GM21825 (cell line): ENCODE measurements at regions not wholly inside any gene's neighbourhood (a gene's known extent, or its start where the extent isn't known, plus 50 kb on each side); places are given as distances from the start of the nearest gene placed in this dataset.
"Not testable (repeated sequence)": the region's sequence is repeated elsewhere in the genome, so short reads cannot be mapped to it uniquely, and the experiment has no call there.

Experiments used
- ATAC-seq: cut with Tn5 transposase; IDR thresholded peaks from one replicate; pipeline ENCODE4 v1.9.1; 2021; ENCODE audit warnings: mild to moderate bottlenecking, moderate library complexity; ENCODE audit not compliant: unreplicated experiment

- not testable (repeated sequence) for ATAC-seq
Observed at GRCh38 chr16:79881107-79881506, 280.6 kb upstream of the MAF start.

GRCh38 chr16:79876332-79876730 is 275.8 kb upstream of the MAF start:
- peak; percentile 62 for ATAC-seq

- no peak for ATAC-seq
Observed at GRCh38 chr16:79874391-79874790, 273.9 kb upstream of the MAF start.

GRCh38 chr16:79873825-79874224 is 273.3 kb upstream of the MAF start:
- no peak for ATAC-seq

GRCh38 chr16:79871906-79872305 is 271.4 kb upstream of the MAF start:
- ATAC-seq = no peak

- no peak for ATAC-seq
Observed at GRCh38 chr16:79870016-79870886, 269.7 kb upstream of the MAF start.

GRCh38 chr16:79869304-79870015 is 268.9 kb upstream of the MAF start:
- no peak for ATAC-seq

- no peak for ATAC-seq
Observed at GRCh38 chr16:79868841-79869240, 268.3 kb upstream of the MAF start.

- no peak for ATAC-seq
Observed at GRCh38 chr16:79867425-79867997, 267.0 kb upstream of the MAF start.

- ATAC-seq = no peak
Observed at GRCh38 chr16:79865918-79866317, 265.4 kb upstream of the MAF start.

- ATAC-seq = no peak
Observed at GRCh38 chr16:79864781-79865391, 264.3 kb upstream of the MAF start.

- no peak for ATAC-seq
Observed at GRCh38 chr16:79864032-79864780, 263.7 kb upstream of the MAF start.

- no peak for ATAC-seq
Observed at GRCh38 chr16:79863128-79864031, 262.8 kb upstream of the MAF start.

GRCh38 chr16:79862601-79863000 is 262.1 kb upstream of the MAF start:
- ATAC-seq = no peak

- no peak for ATAC-seq
Observed at GRCh38 chr16:79856581-79856980, 256.0 kb upstream of the MAF start.

- no peak for ATAC-seq
Observed at GRCh38 chr16:79850348-79850747, 249.8 kb upstream of the MAF start.

GRCh38 chr16:79849119-79849518 is 248.6 kb upstream of the MAF start:
- no peak for ATAC-seq

- no peak for ATAC-seq
Observed at GRCh38 chr16:79848719-79849118, 248.2 kb upstream of the MAF start.

- no peak for ATAC-seq
Observed at GRCh38 chr16:79847569-79847968, 247.0 kb upstream of the MAF start.

GRCh38 chr16:79847101-79847500 is 246.6 kb upstream of the MAF start:
- ATAC-seq = no peak
